Thyroid gland (tissue), 4 donors: ENCODE measurements at regions not wholly inside any gene's neighbourhood (a gene's known extent, or its start where the extent isn't known, plus 50 kb on each side); places are given as distances from the start of the nearest gene placed in this dataset.

ENCODE experiments used
- CTCF ChIP-seq, 6 experiments: fragments of 200-600 bp in 3 of 6; fragments of 450-650 bp in 3 of 6; sonication (generic) in 3 of 6; IDR thresholded peaks; one replicate each; pipeline ENCODE4 v1.5.1; 2016 to 2019; ENCODE audit warnings: antibody characterized with exemption in 6 of 6, mild to moderate bottlenecking in 2 of 6, inconsistent platforms in 1 of 6, moderate library complexity in 1 of 6
- POLR2A ChIP-seq, 2 donors: fragments of 450-650 bp; IDR thresholded peaks; one replicate each; pipeline ENCODE4 v1.6.1; 2017; ENCODE audit warnings: antibody characterized with exemption in 2 of 2, mild to moderate bottlenecking in 2 of 2, moderate library complexity in 1 of 2

- TF ChIP-seq CTCF (IDR thresholded peaks at IDR 0.05) (no peak), POLR2A (IDR thresholded peaks at IDR 0.05) (no peak)
These were observed 237.9 kb downstream of the EMX2 start for GRCh38 chr10:117780411-117780810.
